ENCODE measurements at regions not wholly inside any gene's neighbourhood (a gene's known extent, or its start where the extent isn't known, plus 50 kb on each side); places are given as distances from the start of the nearest gene placed in this dataset.

DNA sequence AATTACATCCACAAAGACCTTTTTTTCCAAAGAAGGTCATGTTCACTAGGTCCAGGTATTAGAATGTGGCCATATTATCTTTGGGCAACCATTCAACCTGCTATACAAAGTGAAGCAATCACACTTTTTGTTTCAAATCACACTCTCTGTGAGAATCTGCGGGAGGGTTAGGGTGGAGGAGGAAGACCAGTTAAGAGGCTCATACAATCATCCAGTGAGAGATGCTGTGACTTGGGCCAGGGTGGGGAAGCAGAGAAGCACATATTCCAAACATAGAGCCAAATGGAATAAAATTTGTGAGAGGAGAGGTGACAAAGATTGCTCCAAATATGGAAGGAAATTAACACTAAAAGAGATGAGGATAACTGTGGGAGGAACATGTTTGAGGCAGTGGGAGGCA, 351.6 kb downstream of the CYRIA start:
- DNase-seq: no peak

DNA sequence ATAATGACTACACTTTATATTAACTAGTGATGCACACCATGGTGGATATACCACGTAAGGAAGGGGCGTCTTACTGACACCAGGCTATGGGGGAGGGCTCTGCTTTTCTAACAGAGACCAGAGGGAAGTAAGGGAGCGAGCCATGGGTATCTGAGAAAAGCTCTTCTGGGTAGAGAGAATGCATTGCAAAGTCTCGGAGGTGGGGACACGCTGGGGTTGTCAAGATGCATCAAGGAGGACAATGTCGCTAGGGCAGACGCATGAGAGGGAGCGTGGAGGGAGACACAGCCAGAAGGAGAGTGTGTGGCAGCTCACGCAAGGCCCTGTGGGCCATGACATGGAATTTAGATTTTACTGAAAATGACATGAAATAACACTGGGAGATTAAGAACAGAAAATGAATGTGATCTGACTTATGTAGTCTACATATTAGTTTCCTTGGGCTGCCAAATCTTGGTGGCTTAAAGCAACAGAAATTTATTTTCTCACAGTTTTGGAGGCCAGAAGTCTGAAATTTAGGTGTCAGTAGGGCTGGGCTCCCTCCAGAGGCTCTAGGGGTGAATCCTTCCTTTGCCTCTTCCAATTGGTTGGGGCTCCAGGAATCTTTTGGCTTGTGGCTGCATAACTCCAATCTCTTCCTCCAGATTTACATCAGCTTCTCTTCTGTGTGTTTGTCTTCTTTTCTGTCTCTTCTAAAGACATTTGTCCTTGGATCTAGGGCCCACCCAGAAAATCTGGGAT, 352.2 kb downstream of the CYRIA start:
- DNase-seq: no peak

DNA sequence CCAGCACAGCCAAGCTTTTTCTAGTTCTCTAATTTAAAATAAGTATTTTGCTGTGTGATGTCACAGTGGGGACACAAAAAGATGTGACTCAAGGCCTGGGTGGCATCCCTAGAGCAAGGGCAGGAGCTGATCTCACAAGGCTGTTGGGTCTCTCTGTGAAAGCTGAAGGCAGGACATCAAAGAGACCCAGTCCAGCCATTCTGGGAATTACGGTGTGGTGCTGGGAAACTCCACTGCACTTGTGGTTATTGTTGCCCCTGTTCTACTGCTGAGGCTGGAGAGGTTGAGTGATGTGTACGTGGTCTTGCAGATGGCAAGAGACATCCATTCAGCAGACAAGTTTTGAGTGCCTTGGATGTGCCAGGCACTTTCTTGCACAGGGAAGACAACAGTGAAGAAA, 352.9 kb downstream of the CYRIA start:
- DNase-seq: no peak

DNA sequence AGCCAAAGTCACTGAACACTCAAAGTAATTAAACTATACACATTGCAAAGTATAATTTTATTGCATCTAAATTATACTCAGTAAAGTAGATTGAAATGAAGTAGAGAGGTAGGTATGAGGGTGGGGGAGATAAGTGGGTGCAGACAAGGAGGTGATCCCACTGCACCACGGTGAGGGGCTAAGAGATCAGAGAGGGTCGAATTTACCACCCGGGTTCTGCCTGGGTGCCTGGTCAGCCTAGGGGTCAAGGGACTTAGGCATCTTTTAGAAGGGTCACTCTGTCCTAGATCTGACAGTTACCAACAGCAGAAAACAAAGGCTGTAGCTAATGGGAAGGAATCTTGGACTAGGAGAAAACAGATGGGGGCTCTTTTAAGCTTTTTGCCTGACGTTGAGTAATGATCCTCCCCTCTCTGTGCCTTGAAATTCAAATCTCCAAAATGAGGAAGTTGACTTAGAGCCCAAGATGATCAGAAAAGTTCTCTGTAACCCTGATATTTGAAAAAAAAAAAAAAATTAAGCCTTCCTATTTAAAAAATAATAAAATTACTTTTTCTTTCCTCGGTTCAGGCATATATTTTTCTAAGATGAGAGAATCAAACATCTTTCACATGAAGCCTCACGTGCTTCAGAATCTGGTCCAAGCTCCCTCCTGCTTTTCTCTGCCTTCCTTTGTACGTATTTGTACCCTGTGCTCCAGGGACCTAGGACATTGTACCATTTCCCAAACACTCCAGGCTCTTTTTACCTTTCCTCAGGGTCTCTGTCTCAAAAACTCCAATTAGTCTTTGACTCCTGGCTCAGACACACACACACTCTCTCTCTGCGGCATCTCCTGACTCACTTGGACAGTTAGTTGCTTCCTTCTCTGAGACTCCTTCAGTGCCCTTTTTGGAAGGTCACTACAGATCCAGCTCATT, 353.9 kb downstream of the CYRIA start:
- DNase-seq: no peak

DNA sequence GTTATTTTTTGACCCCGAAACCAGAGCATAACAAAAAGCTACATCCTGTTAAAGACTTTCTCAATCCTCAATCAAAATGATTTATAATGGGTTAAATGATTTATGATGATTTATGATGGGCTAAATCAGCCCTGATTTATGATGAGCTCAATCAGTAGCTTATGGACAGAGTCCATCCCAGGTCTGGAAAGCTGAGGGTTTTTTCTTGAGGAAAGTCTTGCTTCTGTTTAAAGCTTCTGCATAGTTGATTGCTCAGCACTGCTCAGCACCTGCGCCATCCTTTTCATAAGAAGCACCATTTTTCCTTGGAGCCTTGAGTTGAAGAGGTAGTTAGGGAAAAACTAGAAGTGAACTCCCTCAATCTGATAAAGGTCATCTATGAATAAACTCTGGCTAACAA, 356.8 kb downstream of the CYRIA start:
- DNase-seq: no peak

DNA sequence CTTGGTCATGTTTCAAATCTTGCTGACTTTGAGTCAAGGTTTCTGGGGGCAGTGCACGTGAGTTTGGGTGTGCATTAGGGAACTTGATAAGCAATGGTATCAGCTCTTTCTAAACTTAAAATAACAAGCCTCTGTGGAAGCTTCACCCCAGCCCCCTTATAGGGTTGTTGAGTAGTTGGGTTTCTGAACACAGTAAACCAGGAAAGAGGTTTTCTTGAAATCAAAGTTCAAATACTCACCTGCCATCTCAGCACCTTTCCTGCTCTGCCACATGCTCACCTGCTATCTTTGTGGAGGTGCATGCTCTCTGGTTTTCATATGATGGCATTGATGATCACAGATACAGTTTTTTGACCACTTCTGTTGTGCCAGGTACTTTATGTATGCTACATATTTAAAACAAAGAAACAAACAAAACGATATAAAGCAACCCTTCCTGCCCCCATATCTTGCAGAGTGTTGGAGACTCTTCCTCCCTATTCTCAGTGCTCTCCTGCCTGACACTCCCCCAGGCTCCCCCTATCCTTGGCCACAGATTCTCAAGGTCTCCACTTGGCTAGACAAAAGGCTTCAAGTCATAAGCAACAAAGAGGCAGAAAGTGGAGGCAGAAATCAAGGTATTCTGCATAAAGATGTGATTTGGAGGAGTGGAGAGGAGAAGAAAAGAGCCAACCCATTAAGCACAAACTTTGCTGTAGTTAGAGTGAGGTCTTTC, 360.6 kb downstream of the CYRIA start:
- no peak for DNase-seq

DNA sequence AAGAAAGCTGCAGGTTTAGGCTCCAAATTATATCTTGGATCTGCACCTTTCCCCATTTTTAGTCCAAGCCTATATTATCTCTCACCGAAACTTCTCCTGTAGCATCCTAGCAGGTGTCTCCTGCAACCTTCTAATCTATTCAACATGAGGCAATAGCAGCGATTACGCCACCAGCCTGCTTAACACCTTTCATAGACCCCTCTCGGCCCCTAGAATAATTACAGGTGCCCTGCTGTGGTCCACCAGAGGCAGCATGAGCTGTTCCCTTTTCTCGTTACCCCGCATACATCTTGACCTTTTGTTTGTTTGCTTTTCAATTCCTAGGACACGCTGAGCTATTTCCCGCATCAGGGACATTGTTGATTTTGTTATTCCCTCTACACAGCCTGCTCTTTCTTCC, 361.9 kb downstream of the CYRIA start:
- DNase-seq: no peak

DNA sequence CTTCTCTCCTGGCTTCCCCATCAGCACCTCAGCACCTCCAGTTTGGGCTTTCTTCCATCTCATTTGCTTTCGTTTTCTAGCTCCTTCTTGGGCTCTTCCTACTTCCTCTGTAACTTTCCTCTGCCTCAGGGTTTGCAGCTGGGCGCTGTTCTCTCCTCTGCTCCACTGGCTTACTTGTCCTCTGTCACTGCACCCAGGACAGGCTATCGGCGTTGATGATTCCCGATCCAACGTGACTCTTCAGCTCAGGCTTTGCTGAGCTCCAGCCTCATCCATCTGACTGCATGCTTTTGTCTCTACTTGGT, 362.4 kb downstream of the CYRIA start:
- no peak for DNase-seq

DNA sequence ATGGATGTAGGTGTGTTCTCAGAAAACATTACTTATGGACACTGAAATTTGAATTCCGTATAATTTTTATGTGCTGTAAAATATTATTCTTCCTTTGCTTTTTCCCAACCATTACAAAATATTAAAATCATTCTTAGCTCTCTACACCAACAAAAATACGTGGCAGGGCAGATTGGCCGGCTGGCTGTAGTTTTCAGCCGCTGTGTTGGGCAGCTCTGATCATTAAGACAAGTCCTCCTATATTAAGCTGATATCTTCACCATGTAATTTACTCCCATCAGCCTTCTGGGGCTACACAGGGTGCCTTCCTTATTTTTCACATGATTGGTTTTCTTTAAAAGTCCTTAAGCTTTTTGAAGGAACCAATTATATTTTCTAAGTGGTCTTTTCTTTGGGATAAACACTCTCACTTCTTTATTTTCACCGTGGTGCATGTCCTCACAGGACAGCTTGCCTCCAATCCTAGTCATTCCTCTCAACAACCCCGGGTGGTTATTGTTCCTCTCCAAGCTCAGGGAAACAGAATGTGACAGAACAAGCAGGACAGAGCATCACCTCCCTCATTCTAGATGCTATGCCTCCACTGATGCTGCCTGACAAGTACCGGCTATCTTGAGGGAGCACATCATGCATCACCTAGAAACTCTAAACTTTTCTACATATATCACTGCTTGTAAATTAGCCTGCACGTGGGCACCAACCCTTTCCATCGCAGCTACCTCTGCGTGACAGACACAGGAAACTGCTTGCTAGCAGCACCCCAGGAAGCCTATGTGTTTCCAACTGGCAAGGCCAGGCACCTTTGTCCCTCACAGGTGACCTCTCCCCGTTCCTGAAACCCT, 362.3 kb downstream of the MYCN start:
- DNase-seq: no peak

DNA sequence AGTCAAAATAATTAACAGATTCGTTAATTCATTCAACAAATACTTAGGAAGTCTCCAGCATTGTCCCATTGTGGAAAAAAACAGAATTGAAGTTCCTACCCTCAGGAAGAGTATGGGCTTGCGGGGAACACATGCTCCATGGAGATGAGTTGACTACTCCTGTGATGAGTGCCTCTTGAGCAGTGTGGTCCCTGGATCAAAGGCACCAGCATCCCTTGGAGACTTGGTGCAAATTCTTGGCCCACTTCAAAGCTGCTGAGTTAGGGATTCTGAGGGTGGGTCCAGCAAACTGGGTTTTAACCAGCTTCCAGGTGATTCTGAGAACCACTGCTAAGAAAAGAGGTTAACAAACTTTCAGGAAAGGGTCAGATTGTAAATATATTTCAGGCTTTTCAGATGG, 361.6 kb downstream of the MYCN start:
- no peak for DNase-seq

DNA sequence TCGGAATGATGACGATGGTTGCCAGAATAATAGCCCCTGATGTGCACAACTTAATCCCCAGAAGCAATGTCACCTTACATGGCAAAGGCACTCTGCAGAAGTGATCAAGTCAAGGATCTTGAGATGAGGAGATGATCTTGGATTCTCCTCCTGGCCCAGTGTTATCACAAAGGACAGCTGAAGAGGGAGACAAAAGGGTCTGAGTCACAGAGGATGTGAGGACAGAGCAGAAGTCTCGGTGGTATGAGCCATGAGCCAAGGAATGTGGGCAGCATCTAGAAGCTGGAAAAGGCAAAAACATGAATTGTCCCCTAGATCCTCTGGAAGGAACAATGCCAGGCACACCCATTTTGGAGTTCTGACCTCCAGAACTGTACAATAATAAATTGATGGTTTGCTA, 358.5 kb downstream of the MYCN start:
- DNase-seq: no peak

DNA sequence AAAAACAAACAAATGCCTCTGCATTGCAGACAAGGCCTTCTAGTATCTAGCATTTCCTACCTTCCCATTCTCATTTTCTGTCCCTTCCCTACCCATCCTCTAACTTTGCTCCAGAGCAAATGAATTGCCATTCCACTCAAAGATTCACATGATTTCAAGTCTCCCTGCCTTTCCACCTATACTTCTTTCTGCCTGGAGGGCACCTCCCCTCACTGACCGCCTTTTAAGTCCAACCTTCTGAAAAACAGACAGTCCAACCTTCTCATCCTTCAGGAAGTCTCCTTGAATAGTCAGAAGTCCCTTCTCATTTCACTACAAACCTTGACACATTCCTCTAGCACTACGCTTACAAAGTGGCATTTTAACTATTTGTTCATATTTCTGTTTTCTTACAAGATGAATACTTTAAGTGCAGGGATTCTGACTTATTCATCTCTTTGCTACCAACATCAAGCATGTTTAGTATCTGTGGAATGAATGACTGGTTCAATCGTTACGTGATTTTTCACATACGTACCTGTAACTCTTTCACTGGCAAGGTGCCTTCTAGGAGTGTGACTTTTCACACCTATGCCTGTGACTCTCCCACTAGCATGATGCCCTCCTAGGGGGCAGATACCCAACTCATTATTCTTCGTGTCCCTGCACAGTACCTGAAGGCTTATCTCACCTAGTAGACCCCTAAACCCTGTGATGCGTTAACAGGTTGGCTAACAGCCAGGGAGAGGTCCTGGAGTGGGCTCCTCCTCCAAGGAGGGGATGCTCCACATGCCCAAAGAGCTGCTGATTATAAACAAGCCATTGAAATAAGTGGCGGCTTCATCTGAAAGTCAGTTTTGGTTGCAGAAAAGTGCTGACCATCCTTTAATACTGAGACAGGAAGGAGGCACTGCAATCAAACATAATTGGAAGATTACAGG, 356.2 kb downstream of the MYCN start:
- no peak for DNase-seq

DNA sequence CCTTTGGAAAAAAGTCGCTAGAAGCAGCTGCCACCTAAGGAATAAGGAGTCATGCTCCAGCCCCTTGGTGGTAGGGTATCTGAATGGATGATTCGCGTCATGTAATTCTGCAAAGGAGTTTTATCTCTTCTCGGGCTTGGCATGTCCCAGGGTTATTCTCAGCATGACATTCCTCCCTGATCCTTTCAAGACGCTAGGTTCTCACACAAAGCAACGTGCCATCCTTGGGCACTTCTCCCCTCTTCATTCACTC, 355.6 kb downstream of the MYCN start:
- no peak for DNase-seq

DNA sequence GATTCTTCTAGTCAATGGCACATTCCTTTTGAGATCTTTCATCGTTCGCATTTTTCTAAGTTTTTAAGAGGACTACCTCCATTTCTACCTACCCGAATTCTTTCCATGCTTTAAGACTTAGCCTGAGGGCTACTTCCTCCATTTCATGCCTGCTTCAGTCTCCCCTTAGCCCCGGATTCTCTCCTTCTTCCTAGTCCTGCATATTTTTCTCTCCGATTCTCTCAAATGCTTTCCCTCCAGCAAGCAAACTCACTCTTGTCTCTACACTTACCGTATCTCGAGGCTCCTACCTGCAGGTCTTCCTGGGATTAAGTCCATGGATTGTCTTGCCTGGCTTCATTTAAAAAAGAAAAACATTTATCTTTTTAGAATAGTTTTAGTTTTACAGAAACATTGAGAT, 354.4 kb downstream of the MYCN start:
- no peak for DNase-seq

DNA sequence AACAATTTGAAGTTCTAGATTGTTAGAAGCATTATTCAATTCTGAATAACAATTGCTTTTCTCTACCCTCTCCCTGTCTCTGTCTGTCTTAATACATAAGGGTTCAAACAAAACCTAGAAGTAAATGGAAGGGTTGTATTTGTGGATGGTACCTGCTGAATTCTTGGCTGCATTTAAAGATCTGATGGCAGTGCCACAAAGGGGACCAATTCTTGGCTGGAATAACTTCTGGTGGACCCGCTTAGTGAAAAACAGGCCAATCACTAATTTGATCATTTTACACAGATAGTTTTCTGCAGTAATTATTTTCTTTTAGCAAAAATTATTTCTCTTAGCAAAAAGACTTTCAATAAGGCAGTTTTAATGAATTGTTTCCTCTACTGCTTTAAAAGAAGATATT, 353.5 kb downstream of the MYCN start:
- no peak for DNase-seq

DNA sequence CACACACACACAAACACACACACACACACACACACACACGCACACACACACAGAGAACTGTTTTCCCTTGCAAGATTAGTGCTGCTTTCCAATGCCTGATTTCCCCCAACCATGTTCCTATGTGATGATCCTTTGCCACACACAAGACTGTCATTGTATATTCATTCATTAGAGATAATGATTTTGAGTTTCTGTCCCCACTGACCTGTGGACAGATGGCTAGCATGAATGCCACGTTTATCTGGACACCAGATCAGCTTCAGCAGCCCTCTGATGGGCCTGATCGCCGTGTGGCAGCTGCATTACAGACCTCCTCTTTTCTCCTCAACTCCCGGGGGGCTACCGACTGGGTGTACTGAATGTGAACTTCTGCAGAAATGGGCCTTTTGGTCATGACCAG, 353.0 kb downstream of the MYCN start:
- no peak for DNase-seq

DNA sequence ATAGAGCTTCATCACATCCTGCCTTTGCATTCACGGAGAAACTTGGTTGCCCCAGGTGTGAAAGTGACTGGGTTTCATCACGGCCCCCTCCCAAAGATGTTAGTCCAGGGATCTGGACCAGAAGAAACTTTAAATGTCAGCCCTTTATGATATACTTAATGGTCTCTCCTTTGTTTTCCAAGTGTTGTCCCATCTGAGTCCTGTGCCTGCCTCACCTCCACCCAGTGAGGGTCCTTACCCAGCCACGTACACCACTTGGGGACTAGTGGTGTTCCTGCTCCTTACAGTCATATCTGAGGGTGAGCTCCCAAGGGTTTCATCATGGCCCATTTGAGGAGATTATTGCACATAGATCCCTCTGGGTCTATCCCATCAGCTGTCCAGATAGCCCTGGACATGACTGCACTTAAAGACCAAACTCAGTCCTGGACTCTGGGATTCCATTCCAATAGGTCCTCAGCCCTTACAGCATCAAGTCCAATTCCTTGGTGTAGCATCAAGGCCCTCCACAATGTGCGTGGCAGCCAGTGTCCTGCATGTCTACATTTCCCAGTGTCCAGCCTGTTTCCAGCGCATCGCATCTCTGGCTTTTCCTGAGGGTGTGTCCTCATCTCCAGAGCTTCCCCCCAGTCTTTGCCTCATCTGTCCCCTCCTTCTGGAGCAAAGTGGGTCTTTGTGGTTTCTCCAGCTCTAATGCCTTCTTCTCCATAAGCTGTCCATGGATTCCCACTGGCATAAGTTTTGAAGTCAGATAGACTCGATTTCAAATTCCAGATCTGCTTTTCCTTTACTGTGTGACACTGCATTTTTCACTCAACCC, 351.6 kb downstream of the MYCN start:
- DNase-seq: no peak

DNA sequence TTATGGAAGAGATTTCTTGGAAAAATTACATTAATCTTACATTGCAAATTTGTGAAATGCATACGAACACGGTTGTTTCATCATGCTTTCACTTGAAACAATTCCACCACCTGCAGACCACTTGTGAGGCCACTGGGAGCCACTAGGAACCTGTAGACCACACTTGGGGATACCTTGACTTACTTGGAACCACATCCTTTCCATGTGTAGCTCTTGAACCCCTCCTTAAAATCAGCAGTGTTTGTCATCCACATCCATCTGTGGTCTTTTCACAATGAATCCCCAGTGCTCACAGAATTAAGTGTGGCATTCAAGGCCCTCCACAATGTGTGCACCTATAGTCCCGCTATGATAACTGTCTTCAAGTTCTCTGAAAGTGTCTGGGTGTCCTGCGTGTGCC, 350.9 kb downstream of the MYCN start:
- no peak for DNase-seq

DNA sequence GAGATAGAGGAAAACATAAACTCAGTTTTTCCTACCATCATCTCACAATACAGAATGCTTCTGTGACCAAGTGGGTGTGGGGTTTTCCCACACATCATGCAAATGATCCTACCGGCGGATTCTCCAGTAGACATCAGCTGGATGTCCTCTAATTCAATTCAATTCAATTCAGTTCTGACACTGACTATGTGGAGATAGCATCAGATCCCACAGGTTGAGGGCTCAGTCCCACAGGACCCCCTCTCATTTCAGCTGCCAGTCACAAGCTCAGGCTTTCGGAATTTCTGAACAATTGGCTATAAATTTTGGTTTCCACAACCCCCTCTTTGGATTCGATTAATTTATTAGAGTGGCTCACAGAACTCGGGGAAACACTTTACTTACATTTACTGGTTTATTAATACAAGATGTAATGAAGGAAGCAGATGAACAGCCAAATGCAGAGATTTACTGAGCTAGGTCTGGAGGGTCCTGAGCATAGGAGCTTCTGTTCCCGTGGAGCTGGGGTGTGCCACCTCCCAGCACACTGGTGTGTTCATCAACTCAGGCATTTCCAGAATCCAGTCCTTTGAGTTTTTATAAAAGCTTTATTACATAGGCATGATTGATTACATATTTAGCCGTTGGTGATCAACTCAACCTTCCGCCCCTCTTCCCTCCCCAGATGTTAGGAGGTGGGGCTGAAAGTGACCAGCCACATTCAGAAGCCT, 350.1 kb downstream of the MYCN start:
- DNase-seq: no peak

DNA sequence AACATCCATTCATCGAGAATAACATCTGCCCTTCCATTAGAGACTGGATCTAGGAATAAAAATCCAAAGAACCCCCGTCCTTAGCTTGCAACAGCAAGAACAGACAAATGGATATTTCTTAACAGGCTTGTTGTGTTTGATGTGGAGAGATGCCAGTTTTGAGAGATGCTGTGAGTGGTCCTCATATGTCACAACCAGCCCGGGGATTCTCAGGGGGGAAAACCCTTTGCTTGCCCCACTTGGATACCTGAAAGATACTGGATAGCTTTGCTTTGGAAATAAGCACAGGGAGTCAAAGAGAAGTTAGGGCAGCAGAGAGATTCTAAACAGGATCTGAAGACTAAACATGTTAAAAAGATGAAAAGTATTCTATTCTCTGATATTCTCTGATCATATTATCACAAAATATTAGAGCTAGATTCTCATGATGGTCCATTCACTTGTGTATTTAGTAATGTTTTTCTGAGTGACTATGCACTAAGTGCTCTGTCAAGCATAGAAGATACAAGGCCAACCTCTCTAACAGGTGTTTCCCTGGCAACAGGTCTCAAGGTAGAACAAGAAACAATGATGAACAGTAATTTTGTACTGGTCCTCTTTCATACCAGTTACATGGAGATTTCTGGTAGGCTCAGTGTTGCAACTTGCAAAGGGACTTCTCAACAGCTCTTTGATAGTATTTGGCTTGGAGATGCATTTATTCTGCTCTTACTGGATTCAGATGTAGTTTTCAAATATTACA, 348.2 kb downstream of the MYCN start:
- no peak for DNase-seq
